Erythroblast (primary cell): ENCODE measurements at regions not wholly inside any gene's neighbourhood (a gene's known extent, or its start where the extent isn't known, plus 50 kb on each side); places are given as distances from the start of the nearest gene placed in this dataset.

Experiments
- GATA1 ChIP-seq: IDR thresholded peaks from 2 replicates; pipeline ENCODE4 v1.6.1; 2011; ENCODE audit warnings: low read depth, mild to moderate bottlenecking, control low read depth, low read length, moderate library complexity
- POLR2A ChIP-seq: IDR thresholded peaks from 2 replicates; pipeline ENCODE4 v1.6.1; 2011; ENCODE audit warnings: mild to moderate bottlenecking, low read length

DNA sequence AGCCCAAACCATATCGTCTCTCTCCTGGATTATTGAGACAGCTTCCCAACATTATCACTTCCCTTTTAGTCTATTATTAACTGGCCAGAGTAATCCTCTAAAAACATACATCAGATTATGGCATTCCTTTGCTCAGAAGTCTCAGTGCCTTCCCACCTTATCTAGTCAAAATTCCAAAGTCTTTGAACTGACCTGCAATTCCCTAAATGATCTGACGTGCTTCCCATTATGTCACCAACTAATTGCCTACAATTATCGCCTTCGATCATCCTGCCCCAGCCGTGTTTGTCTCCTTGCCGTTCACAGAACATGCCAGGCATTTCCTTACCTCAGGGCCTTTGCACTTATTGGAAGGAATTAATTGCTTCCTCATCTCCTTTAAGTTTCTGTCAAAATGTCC lies 332.4 kb downstream of the IRS1 start:
- no peak for TF ChIP-seq POLR2A
- no peak for TF ChIP-seq GATA1
